ENCODE measurements at regions not wholly inside any gene's neighbourhood (a gene's known extent, or its start where the extent isn't known, plus 50 kb on each side); places are given as distances from the start of the nearest gene placed in this dataset.
"Not testable (repeated sequence)": the region's sequence is repeated elsewhere in the genome, so short reads cannot be mapped to it uniquely, and the experiment has no call there.

DNA sequence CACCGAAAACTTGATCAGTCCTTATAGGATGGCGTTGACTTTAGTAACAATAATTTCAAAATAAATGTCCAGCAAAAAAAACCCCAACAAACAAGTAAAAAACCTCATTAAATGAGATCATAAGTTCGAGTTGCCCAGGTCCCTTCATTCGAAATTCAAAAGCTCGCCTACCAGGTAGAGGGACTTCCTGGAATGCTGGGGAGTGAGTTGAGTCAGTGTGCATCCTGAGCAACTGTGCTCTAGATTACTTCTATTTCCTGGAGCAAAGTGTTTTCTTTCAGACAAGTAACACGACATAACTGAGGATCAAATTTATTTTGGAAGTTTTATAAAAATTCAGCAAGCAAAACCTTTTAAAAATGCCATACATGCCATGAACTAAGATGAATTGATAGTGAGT lies 511.9 kb upstream of the CITED2 start:
- DNase-seq (ENCODE audit: low read depth in 2 of 2): no peak

DNA sequence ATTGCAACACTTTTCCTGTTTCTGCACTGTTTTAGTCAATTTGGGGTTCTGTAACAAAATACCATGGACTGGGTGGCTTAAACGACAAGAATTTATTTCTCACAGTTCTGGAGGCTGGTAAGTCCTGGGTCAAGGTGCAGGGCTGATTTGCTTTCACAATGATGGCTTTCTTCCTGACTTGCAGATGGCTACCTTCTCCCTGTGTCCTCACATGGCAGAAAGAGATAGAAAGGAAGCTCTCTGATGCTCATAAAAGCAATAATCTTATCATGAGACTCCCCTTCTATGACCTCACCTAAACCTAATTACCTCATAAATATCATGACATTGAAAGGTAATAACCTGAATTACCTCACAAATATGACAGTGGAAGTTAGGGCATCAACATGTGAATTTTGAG lies 511.5 kb upstream of the CITED2 start:
- no peak for DNase-seq (ENCODE audit: low read depth in 2 of 2)

DNA sequence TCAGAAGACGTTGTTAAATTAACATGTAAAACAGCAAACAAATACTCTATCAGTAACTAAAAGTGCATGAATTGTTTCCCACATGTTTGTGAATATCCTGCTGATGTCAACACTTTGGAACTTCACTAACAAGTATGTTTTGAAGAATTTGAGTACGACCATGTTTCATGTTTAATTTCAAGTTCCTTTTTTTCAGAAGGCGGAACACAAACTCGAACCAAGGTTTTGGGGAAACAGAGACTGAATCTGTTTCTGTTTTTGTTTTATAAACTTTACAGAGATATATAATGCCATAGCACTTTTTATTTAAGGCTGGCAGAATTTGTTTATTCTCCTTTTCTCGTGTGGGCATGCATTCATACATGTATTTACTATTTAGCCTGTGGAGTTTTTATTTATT lies 509.3 kb upstream of the CITED2 start:
- DNase-seq (ENCODE audit: low read depth in 2 of 2): no peak

DNA sequence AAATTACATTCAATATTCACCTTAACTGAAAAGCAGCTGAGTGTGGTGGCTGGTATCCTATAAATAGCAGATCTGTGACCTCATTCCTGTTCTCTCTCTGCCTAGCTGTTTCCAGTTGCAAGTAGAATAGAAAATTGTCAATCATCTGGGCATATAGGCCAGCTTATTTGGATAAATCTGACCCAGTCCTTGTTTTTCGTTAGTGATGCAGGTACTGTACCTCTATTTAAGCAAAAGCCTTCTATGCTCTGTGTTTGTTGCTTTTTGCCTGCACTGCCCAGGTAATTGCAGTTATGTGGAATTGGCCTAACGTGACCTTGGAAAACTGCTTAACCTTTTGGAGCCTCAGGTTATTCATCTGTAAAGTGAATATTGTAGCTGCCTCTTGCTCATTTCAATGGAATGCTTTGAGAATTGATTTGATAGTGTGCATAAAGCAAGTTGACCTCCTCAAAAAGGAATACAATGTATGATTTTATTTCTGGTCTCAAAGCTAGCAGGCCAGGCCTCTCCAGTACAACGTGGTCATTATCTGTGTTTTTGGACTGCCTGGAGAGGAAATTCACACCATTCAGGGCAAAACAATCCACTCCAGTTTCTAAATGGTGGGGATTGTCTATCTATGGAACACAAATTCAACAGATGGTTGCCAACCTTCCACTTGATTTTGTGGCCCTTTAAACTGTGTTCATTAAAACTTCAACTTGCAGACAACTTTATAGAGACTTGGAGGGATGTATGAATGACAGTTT lies 508.7 kb upstream of the CITED2 start:
- DNase-seq (ENCODE audit: low read depth in 2 of 2): no peak

DNA sequence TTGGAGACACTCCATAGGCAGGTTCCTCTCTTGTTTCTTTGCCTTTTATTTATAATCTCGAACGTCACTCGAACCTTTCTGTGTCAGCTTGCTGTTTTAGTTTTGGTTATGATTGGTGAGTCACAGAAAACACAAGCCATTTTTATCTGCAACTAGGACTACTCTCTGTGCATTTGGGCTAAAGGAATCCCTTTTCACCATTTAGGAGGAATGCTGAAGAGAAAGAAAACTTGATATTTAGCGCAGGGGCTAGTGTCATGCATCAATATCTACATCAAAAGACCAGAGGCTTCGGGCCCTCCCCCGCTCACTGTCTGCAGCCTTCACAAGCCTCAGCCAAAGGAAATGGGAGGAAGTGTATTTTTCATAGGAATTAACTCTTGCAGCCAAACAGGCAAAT lies 507.8 kb upstream of the CITED2 start:
- no peak for DNase-seq (ENCODE audit: low read depth in 2 of 2)

DNA sequence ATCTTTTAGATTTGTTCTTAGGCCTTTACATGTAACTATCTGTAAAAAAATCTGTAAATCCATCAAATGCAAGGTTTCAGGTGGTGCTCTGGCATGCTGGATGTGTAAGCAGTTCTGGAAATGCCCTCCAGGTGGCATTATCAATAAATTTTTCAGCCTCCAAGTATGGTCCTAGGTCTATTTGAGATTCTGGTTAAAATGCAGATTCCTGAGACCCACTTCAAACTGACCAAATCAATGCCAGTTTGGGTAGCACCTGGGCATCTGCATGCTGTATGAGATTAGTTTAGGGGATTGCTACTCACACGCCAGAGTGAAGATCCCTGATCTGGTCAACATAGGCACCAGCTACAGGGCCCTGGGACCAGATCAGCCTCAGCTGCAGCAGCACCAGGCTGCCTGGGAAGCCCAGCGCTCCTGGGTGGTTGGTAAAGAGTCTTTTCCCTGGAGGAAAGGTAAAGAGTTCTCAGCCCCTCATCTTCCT lies 507.3 kb upstream of the CITED2 start:
- DNase-seq (ENCODE audit: low read depth in 2 of 2): no peak

DNA sequence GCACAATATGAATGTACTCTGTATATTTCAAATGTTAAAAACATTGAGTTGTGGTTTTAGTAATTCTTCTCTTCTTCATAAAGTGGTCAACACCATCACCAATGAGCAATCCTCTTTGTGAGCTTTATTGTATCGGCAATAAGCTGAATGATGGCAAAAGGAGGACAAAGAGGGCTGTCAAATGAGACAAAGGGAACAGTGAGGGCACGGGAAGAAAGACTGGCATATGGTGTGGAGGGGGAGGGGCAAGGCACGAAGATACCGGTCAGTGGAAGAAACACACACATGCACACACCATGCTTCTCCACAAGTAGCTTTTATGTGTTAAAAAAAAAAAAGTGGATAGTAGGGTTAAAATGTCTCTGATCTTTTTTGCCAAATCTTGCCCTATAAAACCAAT lies 506.8 kb upstream of the CITED2 start:
- DNase-seq (ENCODE audit: low read depth in 2 of 2): no peak

DNA sequence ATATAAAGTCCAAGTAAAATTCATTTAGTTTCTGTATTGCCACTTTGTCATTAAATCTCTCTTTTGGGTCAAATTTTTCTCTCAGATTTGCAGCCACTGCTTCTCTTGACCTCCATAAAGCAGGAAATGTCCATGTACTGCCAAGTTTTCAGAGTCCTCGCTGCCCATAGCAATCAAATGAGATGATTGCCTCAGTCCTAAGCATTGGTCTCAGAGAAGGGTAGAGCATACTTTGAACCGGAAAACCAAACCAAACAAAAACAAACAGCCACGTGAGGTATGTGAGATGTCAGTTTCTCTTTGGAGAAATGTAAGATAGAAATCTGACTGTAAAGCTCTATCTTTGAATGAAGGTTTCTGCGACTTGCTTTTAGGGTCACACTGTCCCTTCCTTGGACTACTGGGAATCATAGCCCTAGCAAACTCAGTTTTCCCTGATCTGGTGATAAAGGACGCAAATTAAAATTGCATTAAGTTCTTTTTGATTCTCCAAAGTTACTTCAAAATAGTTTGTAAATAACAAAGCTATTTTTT lies 505.4 kb upstream of the CITED2 start:
- no peak for DNase-seq (ENCODE audit: low read depth in 2 of 2)

DNA sequence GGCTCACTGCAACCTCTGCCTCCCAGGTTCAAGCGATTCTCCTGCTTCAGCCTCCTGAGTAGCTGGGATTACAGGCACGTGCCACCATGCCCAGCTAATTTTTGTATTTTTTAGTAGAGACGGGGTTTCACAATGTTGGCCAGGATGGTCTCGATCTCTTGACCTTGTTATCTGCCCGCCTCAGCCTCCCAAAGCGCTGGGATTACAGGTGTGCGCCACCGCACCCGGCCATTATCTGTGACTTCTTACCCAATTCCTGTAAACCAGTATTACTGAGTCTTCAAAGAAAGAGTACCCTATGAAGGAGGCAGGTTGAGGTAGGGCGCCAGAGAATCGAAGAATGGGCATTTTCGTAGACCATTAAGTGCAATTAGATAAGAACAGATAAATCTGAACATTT lies 504.8 kb upstream of the CITED2 start:
- not testable (repeated sequence) for DNase-seq (ENCODE audit: low read depth in 2 of 2)

DNA sequence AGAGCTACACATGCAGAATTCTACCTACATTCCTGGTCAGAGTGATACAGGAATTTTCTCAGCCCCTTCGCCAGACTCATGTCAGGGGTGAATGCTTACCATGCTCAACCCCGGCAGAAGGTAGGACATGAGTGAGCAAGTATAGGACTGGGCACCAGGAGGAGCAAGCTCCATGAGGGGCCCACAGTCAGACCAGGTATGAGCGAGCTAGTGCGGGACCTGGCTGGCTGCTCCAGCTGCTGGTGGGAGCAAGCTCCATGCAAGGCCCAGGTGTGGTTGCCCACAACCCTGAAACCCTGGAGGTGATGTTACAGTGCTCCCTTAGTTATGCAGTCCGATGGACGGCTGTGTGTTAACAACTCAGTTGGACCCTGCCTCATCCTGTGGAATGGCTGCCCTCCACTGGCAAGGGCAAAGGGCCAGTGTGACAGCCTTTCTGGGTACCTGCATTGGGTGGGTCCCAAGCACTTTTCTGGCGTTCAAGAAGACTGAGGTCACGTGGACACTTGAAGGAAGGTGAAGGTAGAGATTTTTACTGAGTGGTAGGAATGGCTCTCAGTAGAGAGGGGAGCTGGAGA lies 503.5 kb upstream of the CITED2 start:
- no peak for DNase-seq (ENCODE audit: low read depth in 2 of 2)

DNA sequence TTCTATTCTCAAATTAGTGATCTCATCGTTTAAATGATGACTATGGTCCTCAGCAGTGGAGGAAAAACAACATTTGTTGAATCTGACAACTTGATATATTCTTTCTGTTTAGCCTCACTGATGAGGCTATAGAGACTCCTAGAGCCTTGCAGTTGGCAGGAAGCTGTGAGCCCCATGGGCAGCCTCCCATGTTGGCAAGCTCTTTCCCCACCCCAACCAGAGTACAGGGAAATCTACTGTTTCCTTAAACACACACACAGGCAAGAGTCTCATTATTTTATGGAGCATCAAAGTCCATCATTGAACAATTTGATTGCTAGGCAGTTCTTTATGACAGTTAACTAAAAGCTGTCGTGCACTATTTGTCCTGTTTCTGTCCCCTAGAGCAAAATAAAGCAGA lies 498.2 kb upstream of the CITED2 start:
- no peak for DNase-seq (ENCODE audit: low read depth in 2 of 2)

DNA sequence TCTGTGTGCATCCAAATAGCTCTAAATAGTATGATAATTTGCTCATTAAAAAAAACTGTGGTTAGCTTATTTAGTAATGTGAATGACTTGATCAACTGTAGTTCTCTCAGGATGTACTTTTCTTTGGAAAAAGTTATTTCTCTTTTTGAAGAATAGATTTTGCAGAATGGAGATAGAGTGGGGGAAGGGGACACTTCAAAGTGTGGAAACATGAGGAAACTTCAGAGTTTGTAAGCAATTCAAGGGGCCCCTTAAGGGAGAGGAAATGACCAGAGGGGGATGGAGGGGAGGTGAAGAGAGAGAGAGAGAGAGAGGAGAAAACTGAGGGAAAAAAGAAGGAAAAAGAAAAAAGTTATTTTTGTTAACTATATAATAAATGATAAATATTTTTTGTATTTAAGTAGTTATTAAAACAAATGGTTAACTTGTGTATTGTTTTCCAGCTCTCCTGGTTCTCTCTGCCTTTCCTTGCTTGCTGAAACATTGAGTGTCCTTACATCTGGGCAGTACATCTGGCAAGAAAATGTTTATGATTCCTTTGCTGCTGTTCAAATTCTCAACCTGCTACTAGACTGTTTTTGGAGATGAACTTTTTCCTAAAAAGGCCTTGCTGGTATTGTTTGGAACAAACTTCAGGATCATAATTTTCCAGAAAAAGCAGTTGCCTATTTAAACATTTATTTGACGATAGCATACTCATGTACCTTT lies 497.5 kb upstream of the CITED2 start:
- DNase-seq (ENCODE audit: low read depth in 2 of 2): no peak

DNA sequence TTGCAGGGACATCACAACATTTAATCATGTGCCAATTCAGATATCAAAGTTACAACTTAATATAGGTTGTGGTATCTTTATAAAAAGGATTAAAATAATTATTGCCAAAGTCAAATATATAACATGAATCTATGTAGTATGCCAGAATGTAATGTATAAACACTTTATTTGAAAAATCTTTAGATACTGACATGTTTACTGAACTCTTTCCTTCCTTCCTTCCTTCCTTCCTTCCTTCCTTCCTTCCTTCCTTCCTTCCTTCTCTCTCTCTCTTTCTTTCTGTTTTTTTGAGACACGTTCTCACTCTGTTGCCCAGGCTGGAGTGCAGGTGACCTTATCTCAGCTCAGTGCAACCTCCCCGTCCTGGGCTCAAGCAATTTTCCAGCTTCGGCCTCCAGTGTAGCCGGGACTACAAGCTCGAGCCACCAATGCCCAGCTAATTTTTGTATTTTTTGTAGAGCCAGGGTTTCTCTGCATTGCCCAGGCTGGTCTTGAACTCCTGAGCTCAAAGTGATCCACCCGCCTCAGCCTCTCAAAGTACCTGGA lies 496.8 kb upstream of the CITED2 start:
- DNase-seq (ENCODE audit: low read depth in 2 of 2): no peak

DNA sequence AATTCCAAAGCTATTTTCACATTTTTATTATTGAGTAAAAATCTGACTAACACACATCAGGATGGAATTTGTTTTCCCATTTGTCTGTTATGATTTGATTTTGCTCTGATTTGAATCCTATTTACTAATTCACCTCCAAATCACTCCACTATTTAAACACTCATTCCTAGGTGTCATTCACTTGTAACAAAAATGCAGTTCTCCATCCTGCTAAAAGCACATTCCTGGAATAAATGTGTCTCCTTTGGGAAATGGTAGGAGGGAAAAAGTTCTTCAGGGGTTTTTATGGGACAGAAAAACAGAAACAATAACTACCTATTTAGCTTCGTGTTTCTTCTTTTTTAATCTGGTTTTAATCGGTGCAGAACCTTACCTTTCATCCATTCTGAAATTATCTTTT lies 494.1 kb upstream of the CITED2 start:
- no peak for DNase-seq (ENCODE audit: low read depth in 2 of 2)

DNA sequence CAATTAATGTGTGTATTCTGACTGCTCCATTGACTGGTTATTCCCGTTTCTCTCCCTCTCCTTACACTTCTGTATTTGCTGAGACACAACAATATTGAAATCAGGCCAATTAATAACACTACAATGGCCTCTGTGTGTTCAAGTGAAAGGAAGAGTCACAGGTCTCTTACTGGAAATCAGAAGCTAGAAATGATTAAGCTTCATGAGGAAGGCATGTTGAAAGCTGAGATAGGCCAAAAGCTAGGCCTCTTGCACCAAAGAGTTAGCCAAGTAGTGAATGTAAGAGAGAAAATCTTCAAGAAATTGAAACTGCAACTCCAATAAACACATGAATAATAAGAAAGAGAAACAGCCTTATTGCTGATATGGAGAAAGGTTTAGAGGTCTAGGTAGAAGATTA lies 489.5 kb upstream of the CITED2 start:
- DNase-seq (ENCODE audit: low read depth in 2 of 2): no peak

DNA sequence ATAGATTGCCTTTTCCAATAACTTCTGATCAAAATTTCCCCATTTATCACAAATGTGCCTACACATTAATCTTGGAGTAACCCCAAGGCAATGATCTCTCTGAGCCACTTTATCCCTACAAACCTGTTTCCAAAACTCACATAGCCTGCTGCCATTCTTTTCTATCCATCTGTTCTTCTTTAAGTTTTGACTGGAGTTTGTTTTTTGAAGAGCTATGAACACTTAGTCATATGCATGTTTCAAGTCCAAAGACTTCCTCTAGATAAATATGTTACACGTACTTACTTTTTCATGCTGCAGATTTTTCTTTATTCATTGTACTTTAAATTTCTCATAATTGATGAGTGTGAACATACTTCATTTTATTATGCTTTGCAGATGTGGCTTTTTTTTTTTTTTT lies 488.9 kb upstream of the CITED2 start:
- DNase-seq (ENCODE audit: low read depth in 2 of 2): no peak

DNA sequence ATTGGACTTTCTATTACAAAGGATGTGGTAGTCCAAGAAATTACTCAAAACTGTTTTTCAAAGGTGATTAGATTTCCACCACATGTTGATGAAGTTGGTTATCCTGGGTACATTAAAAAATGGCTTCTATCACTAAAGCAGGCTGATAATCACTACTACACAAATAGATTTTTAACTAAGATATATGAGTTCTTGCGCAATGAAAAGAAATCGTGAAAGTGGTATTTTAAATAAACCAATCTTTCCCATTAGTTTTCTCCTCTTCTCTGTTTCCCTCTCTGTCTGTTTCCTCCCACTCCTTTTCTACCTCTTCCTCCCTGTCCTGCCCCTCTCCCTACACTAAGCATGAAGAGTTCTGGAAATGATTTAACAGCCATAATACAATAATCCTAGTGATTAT lies 487.9 kb upstream of the CITED2 start:
- no peak for DNase-seq (ENCODE audit: low read depth in 2 of 2)

DNA sequence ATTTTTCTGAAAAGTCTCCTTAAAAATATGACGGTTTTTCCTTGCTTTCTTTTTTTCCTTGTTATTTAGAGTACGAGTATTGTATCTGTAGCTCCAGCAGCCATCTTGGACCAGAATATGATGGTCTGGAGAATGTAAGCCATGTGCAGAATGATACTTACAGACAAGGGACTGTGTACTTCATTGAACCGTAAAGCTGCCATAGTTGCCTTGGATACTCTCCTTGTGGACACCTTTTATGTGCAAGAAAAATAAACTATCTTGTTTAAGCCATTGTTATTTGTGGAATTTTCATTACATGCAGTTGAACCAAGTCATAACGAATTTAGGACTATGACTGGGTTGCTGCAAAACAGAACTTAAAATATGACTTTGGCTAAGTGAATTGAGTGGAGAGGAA lies 485.8 kb upstream of the CITED2 start:
- no peak for DNase-seq (ENCODE audit: low read depth in 2 of 2)

DNA sequence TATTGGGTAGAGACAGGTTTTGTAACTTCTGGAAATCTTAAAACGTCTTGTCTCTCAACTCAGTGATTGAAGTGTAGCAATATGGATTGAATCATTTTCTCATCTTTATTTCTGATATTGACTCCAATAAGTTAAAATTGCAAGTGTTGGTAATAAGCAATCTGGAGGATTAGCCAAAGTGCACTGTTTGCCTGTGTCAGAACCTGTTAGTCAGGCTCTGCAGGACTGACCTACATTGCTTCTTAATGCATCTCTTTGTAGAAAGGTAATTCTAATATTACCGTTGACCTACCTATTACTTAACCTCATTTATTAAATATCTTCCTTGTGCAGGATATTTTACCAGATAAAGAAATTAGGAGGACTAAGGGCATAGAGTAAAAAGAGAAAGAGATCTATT lies 484.0 kb upstream of the CITED2 start:
- no peak for DNase-seq (ENCODE audit: low read depth in 2 of 2)

DNA sequence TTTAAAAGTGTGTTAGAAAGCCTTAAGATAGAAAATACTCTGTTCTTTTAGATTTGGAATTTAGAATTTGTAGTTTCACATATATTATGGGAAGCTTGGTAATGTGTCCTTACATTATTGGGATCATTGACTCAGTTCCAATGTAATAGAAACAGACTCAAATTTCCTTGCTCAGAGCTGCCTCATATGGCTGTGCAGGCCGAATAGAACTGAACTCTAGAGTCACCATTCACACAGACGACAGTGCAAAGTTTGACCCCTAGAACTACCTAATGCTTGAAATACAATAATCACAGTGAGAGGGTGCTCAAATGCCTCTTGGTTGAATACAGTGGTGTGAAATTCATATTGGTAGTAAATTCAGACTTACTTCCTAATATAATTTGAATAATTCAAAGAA lies 482.7 kb upstream of the CITED2 start:
- DNase-seq (ENCODE audit: low read depth in 2 of 2): no peak

DNA sequence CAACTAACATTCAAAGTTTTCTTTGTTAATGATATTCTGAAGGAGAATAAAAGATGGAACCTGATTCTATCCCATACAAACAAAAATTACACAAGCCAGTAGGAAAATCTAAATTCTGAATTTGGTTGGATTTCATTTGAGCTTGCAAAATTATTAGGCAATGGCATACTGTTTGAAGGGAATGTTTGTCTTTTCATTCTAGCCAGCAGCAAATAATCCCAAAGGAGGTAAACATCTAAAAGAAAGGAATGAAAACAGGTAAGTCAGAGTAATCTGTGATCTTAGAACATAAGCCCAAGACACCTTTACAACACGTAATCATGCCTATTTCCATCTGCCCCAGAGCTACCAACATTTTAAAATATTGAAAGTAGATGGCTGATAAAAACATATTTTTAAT lies 482.1 kb upstream of the CITED2 start:
- DNase-seq (ENCODE audit: low read depth in 2 of 2): no peak

DNA sequence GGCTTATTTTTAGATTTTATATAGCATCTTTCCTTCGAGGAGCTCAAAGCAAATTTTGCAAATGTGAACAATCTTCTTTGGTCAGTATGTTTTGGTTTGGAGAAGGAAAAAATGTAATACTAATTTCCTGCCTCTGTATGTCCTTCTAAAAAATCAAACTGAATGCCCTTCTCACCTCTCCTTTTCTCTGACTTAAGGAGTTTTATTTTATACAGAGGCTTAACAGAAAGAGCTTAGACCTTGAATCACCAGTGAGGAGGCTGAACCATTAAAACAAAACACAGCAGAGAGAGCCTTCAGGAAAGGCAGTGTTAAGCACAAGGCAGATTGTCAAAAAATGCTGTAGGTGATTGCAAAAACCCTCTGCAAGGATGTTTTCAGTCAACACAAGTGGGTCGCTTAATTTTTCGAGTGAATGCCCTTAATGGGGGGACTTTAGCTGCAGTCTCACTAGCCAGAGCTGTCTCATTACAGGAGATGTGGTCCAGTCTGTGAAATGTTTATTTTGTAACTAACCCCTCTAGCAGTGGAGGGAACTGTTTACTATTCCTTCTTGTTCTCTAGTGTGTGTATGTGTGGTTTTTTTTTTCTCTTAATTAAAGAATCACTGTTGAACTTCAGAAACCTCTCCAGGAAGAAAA lies 481.3 kb upstream of the CITED2 start:
- DNase-seq (ENCODE audit: low read depth in 2 of 2): no peak
